Mesothelial cell of epicardium (in vitro differentiated cells): ENCODE measurements at regions not wholly inside any gene's neighbourhood (a gene's known extent, or its start where the extent isn't known, plus 50 kb on each side); places are given as distances from the start of the nearest gene placed in this dataset.

Source experiments
- DNase-seq, 2 experiments: peaks; one replicate each; pipeline ENCODE4 v3.0.0; 2021; ENCODE audit warnings: low spot score in 2 of 2; ENCODE audit not compliant: unreplicated experiment in 2 of 2
- H3K27ac Mint-ChIP-seq: 2 replicates; pipeline ENCODE4 v1.8.0; 2021; ENCODE audit warnings: mixed read lengths
- H3K27me3 Mint-ChIP-seq: 2 replicates; pipeline ENCODE4 v1.8.0; 2021; ENCODE audit warnings: low read depth, mixed read lengths
- H3K36me3 Mint-ChIP-seq: 2 replicates; pipeline ENCODE4 v1.8.0; 2021; ENCODE audit warnings: mixed read lengths
- H3K4me1 Mint-ChIP-seq: 2 replicates; pipeline ENCODE4 v1.8.0; 2021; ENCODE audit warnings: mixed read lengths
- H3K4me3 Mint-ChIP-seq: 2 replicates; pipeline ENCODE4 v1.8.0; 2021; ENCODE audit warnings: mild to moderate bottlenecking, moderate library complexity, mixed read lengths
- H3K9me3 Mint-ChIP-seq: 2 replicates; pipeline ENCODE4 v1.8.0; 2021; ENCODE audit warnings: mixed read lengths
- TF ChIP-seq, protein P1 (sequence below): fragments of 200-600 bp; sonication (generic); IDR thresholded peaks from one replicate; pipeline ENCODE4 v1.5.0; 2021; ENCODE audit warnings: antibody characterized with exemption; ENCODE audit not compliant: unreplicated experiment

DNA sequence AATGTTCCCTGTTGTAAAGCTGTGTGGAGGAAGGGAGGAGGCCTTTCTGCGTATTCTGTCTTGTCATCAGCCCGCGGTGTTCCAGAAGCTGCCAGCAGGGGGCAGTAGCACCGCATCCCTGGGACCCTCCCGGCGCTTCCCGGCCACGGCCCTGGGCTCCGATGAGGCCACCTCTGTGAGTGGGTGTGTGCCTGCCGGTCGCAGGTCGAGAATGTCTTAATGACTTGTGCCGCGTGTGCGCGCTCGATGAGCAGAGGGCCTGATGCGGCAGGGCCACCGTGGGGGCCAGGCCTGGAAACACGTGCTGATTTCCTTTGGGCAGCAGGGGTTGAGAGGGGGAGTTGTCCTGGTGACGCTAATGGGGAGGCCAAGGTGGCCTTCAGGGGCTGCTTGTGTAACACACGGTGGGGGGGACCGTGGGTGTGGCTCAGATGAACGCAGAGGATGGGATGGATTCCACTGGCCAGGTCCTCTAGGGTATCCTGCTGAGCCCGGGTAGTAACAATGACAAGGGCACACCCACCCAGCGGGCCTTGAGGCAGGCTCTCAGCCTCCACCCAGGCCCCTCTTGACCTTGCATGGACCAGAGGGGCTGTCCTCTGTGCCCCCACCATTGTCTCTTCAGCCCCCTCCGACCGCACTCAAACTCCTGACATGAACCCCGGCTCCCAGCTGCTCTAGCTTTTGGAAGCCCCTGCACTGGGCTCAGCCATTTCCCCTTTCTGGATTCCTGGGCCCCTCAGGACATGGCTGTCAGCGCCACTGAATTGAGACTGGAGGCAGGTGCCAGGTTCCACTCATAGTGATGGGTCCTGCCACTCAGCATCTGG is 135.9 kb upstream of the PODXL start:
- peaks cover 6% of the 10 kb centered on the region for H3K4me1 Mint-ChIP-seq
- no peaks in the 10 kb centered on the region for H3K36me3 Mint-ChIP-seq
- no peak overlapping the region for H3K27ac Mint-ChIP-seq
- peak; percentile 52 to 87 for DNase-seq
- H3K4me3 Mint-ChIP-seq = no peak overlapping the region
- H3K27me3 Mint-ChIP-seq = peaks cover 63% of the 10 kb centered on the region
- TF ChIP-seq, protein P1, sequence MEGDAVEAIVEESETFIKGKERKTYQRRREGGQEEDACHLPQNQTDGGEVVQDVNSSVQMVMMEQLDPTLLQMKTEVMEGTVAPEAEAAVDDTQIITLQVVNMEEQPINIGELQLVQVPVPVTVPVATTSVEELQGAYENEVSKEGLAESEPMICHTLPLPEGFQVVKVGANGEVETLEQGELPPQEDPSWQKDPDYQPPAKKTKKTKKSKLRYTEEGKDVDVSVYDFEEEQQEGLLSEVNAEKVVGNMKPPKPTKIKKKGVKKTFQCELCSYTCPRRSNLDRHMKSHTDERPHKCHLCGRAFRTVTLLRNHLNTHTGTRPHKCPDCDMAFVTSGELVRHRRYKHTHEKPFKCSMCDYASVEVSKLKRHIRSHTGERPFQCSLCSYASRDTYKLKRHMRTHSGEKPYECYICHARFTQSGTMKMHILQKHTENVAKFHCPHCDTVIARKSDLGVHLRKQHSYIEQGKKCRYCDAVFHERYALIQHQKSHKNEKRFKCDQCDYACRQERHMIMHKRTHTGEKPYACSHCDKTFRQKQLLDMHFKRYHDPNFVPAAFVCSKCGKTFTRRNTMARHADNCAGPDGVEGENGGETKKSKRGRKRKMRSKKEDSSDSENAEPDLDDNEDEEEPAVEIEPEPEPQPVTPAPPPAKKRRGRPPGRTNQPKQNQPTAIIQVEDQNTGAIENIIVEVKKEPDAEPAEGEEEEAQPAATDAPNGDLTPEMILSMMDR = peak; percentile 98
- H3K9me3 Mint-ChIP-seq = no peaks in the 10 kb centered on the region

DNA sequence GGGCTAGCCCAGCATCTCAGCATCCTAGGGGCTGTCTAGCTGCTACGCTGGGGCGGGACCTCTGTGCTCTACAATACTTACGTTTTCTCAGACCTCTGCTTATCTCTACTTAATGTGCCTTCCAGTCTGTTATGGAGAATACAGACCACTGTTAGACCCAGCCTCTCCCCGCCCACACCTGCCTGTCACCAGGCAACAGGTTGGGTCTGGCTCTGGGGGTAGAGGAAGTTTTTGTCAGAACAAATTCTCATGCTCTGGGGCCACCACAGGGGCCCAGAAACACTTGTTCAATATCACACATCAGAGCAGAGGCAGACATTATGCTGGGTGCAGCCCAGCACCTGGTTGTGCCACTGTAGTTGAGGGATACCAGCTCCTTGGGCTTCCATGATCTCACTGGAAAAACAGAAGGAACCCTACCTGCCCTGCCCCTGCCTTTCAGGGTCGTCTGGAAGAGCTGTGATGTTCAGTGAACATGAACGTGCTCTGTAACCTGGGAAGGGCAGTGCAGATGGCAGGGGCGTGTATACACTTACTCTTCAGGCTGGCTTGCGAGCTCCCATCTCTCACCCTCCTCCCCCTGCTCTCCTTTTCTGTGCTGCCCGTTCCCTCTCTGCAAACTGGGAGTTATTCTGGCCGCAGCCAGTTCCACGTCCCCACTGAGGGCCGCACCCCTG is 135.2 kb upstream of the PODXL start:
- Mint-ChIP-seq H3K27me3 (peaks cover 70% of the 10 kb centered on the region), H3K4me1 (peaks cover 6% of the 10 kb centered on the region), H3K4me3 (no peak overlapping the region), H3K9me3 (no peaks in the 10 kb centered on the region), H3K27ac (no peak overlapping the region), H3K36me3 (no peaks in the 10 kb centered on the region)
- DNase-seq = no peak
- TF ChIP-seq, protein P1 = no peak

DNA sequence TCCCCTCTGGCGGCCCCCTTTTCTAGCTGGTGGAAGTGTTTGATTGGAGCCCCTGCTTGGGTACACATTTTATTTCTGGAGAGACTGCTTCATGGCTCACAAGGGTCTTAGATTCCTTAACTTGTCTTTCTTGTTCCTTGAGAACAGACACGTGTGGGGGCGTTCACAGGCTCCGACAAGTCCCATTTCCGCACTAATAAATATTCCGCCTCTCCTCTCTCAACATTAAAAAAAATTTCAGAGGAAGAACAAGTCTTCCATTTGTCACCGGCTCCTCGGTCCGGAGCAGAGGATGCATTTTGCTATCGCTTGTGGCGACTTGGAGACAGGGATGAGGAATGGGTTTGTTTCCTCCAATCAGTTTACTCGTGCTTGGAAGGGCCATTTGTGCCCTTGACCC is 134.0 kb upstream of the PODXL start:
- TF ChIP-seq, protein P1 = no peak
- Mint-ChIP-seq H3K27ac (no peak overlapping the region), H3K27me3 (peaks cover 77% of the 10 kb centered on the region)

DNA sequence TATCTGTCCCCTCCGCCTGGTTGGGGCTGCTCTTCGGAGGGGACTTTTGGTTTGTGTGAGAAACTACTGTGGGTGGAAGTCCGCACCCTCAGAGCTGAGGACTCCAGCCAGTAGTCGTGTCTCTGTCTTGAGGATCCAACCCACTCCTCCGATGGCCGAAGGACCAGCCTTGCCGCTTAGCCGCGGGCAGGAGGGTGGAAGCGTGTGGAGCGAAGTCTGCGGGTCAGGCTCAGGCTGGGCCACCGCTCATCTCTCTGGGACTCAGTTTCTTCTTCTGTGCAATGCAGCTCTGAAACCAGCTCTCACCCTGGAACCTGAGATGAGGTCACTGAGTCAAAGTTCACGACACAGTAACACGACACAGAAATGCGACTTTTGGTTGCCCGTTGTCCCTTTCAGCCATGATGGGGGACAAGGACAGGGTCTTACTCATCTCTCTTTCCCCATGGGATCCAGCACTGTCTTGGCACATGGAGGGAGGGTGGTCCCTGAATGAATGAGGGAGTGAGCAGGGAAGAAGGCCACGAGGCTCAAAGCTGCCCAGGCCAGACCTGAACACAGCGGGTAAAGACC is 133.3 kb upstream of the PODXL start:
- no peaks in the 10 kb centered on the region for H3K36me3 Mint-ChIP-seq
- H3K4me3 Mint-ChIP-seq = no peak overlapping the region
- no peak overlapping the region for H3K27ac Mint-ChIP-seq
- DNase-seq = no peak
- peaks cover 6% of the 10 kb centered on the region for H3K4me1 Mint-ChIP-seq
- peaks cover 79% of the 10 kb centered on the region for H3K27me3 Mint-ChIP-seq
- TF ChIP-seq, protein P1 = no peak
- H3K9me3 Mint-ChIP-seq = no peaks in the 10 kb centered on the region

More for the DNA sequence above, 134.0 kb upstream of the PODXL start:
- Mint-ChIP-seq H3K4me1 (peaks cover 6% of the 10 kb centered on the region), H3K36me3 (no peaks in the 10 kb centered on the region), H3K9me3 (no peaks in the 10 kb centered on the region), H3K4me3 (no peak overlapping the region)
- no peak for DNase-seq

DNA sequence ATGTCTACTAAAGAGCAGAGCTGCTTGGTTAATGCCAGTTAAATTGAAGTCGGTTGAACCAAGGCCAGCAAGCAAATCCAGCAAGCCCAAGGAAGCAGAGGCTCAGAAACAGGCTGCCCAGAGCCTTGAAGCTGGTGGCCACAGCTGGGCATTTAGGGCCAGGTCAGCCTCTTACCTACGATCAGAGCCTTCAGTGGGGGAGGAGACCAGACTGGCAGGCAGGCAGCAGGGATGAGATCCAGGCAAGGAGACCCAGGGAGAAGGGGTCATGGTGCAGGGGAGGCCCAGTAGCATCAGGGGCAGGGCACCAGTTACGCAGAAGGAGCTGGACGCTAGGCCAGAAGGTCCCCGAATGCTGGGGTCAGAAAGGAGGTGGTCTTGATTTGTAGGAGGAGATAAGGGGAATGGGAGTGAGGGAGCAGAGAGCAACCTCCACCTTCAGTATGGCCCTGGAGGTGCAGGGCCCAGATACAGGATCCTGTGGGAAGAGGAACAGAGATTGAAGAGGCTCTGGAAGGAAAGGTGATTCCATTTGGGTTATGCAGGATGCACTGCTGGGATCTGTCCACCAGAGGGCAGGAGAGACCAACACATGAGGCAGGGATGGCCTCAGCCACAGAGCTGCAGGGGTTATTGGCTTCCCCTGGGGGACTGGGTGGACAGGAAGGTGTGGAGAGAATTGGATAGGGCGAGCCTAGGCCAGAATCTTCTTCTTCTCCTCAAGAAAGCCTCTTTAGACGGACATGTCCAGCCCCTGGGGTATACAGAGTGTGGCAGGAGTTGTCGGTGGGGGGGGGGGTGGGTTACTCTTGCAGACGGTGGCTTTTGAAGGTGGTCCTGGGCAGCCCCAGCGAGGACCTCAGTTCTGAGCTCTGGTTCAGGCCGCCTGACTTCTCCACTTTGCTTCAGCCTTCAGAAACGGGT is 132.6 kb upstream of the PODXL start:
- Mint-ChIP-seq H3K27ac (no peak overlapping the region), H3K36me3 (no peaks in the 10 kb centered on the region), H3K9me3 (no peaks in the 10 kb centered on the region), H3K4me3 (no peak overlapping the region), H3K27me3 (peaks cover 76% of the 10 kb centered on the region), H3K4me1 (peaks cover 6% of the 10 kb centered on the region)
- TF ChIP-seq, protein P1 = peak; percentile 92
- DNase-seq = peak; percentile 53 to 85
